IPS-15b (cell line): ENCODE measurements at regions not wholly inside any gene's neighbourhood (a gene's known extent, or its start where the extent isn't known, plus 50 kb on each side); places are given as distances from the start of the nearest gene placed in this dataset.
"Not testable (repeated sequence)": the region's sequence is repeated elsewhere in the genome, so short reads cannot be mapped to it uniquely, and the experiment has no call there.

Source experiments
- H3K27me3 ChIP-seq: one replicate; pipeline ENCODE4 v1.6.1; 2013; ENCODE audit warnings: low read length; ENCODE audit not compliant: control insufficient read depth, insufficient read depth
- H3K36me3 ChIP-seq: one replicate; pipeline ENCODE4 v1.6.1; 2013; ENCODE audit warnings: low read length; ENCODE audit not compliant: control insufficient read depth, insufficient read depth
- H3K4me1 ChIP-seq: one replicate; pipeline ENCODE4 v1.6.1; 2013; ENCODE audit warnings: mild to moderate bottlenecking, low read length; ENCODE audit not compliant: control insufficient read depth, insufficient read depth
- H3K4me3 ChIP-seq: one replicate; pipeline ENCODE4 v1.5.1; 2013; ENCODE audit warnings: low read depth, low read length
- H3K9ac ChIP-seq: one replicate; pipeline ENCODE4 v1.6.1; 2013; ENCODE audit warnings: low read depth, mild to moderate bottlenecking, low read length
- H3K9me3 ChIP-seq: one replicate; pipeline ENCODE4 v1.6.1; 2013; ENCODE audit warnings: mild to moderate bottlenecking, low read length; ENCODE audit not compliant: control insufficient read depth, insufficient read depth

- Histone ChIP-seq H3K27me3 (no peaks in the 10 kb centered on the region), H3K4me3 (no peak overlapping the region)
Observed at GRCh38 chr2:184162426-184162825, 435.9 kb upstream of the ZNF804A start.

GRCh38 chr2:184168823-184169222, 429.5 kb upstream of the ZNF804A start:
- H3K27me3 ChIP-seq, H3K36me3 ChIP-seq, H3K4me1 ChIP-seq, H3K4me3 ChIP-seq, H3K9me3 ChIP-seq, H3K9ac ChIP-seq: not testable (repeated sequence)

More at GRCh38 chr2:184162426-184162825, 435.9 kb upstream of the ZNF804A start:
- Histone ChIP-seq H3K4me1 (no peaks in the 10 kb centered on the region), H3K9me3 (no peaks in the 10 kb centered on the region), H3K9ac (no peak overlapping the region), H3K36me3 (no peaks in the 10 kb centered on the region)

GRCh38 chr2:184169366-184169765, 429.0 kb upstream of the ZNF804A start:
- H3K9me3 ChIP-seq: no peaks in the 10 kb centered on the region
- H3K27me3 ChIP-seq: no peaks in the 10 kb centered on the region
- H3K9ac ChIP-seq: no peak overlapping the region
- no peak overlapping the region for H3K4me3 ChIP-seq
- no peaks in the 10 kb centered on the region for H3K36me3 ChIP-seq
- no peaks in the 10 kb centered on the region for H3K4me1 ChIP-seq

- Histone ChIP-seq H3K4me3 (no peak overlapping the region), H3K27me3 (no peaks in the 10 kb centered on the region), H3K9me3 (no peaks in the 10 kb centered on the region), H3K9ac (no peak overlapping the region), H3K4me1 (no peaks in the 10 kb centered on the region), H3K36me3 (no peaks in the 10 kb centered on the region)
Observed at GRCh38 chr2:184174493-184175104, 423.7 kb upstream of the ZNF804A start.

- Histone ChIP-seq H3K36me3 (no peaks in the 10 kb centered on the region), H3K27me3 (no peaks in the 10 kb centered on the region), H3K4me3 (no peak overlapping the region), H3K4me1 (no peaks in the 10 kb centered on the region), H3K9ac (no peak overlapping the region), H3K9me3 (no peaks in the 10 kb centered on the region)
Observed at GRCh38 chr2:184178229-184178628, 420.1 kb upstream of the ZNF804A start.

- no peaks in the 10 kb centered on the region for H3K36me3 ChIP-seq
- H3K27me3 ChIP-seq: no peaks in the 10 kb centered on the region
- no peaks in the 10 kb centered on the region for H3K4me1 ChIP-seq
- no peak overlapping the region for H3K4me3 ChIP-seq
- H3K9ac ChIP-seq: no peak overlapping the region
- H3K9me3 ChIP-seq: no peaks in the 10 kb centered on the region
Observed at GRCh38 chr2:184186436-184186835, 411.9 kb upstream of the ZNF804A start.

- H3K27me3 ChIP-seq: no peaks in the 10 kb centered on the region
- H3K9ac ChIP-seq: no peak overlapping the region
- no peaks in the 10 kb centered on the region for H3K9me3 ChIP-seq
- no peaks in the 10 kb centered on the region for H3K36me3 ChIP-seq
- no peak overlapping the region for H3K4me3 ChIP-seq
- no peaks in the 10 kb centered on the region for H3K4me1 ChIP-seq
Observed at GRCh38 chr2:184187421-184187971, 410.8 kb upstream of the ZNF804A start.

GRCh38 chr2:184190725-184191124, 407.6 kb upstream of the ZNF804A start:
- Histone ChIP-seq H3K4me3 (no peak overlapping the region), H3K9me3 (no peaks in the 10 kb centered on the region), H3K27me3 (no peaks in the 10 kb centered on the region), H3K36me3 (no peaks in the 10 kb centered on the region), H3K9ac (no peak overlapping the region), H3K4me1 (no peaks in the 10 kb centered on the region)

GRCh38 chr2:184192649-184193048, 405.7 kb upstream of the ZNF804A start:
- no peaks in the 10 kb centered on the region for H3K9me3 ChIP-seq
- no peaks in the 10 kb centered on the region for H3K4me1 ChIP-seq
- H3K36me3 ChIP-seq: no peaks in the 10 kb centered on the region
- H3K9ac ChIP-seq: no peak overlapping the region
- H3K27me3 ChIP-seq: no peaks in the 10 kb centered on the region
- no peak overlapping the region for H3K4me3 ChIP-seq

GRCh38 chr2:184197413-184197812, 400.9 kb upstream of the ZNF804A start:
- Histone ChIP-seq H3K4me1 (peaks cover 6% of the 10 kb centered on the region), H3K4me3 (no peak overlapping the region), H3K27me3 (no peaks in the 10 kb centered on the region), H3K36me3 (no peaks in the 10 kb centered on the region), H3K9ac (no peak overlapping the region), H3K9me3 (no peaks in the 10 kb centered on the region)

GRCh38 chr2:184198791-184199190, 399.5 kb upstream of the ZNF804A start:
- H3K9ac ChIP-seq, H3K36me3 ChIP-seq, H3K27me3 ChIP-seq, H3K4me1 ChIP-seq, H3K4me3 ChIP-seq, H3K9me3 ChIP-seq: not testable (repeated sequence)

- Histone ChIP-seq H3K36me3 (no peaks in the 10 kb centered on the region), H3K9ac (no peak overlapping the region), H3K4me1 (peaks cover 6% of the 10 kb centered on the region), H3K27me3 (no peaks in the 10 kb centered on the region), H3K4me3 (no peak overlapping the region), H3K9me3 (no peaks in the 10 kb centered on the region)
Observed at GRCh38 chr2:184199274-184199673, 399.1 kb upstream of the ZNF804A start.
